ENCODE measurements at regions not wholly inside any gene's neighbourhood (a gene's known extent, or its start where the extent isn't known, plus 50 kb on each side); places are given as distances from the start of the nearest gene placed in this dataset.

GRCh38 chr6:2534406-2535042 lies 216.2 kb downstream of the MYLK4 start:
- no peak for TF ChIP-seq EZH2phosphoT487 (IDR thresholded peaks at IDR 0.05; ENCODE audit: borderline replicate concordance)
- no peak for TF ChIP-seq CBX3 (IDR thresholded peaks at IDR 0.05; ENCODE audit: low read depth)
- TF ChIP-seq FOSL1 (IDR thresholded peaks at IDR 0.05; ENCODE audit: low read depth), result no peak
- TF ChIP-seq RAD21 (IDR thresholded peaks at IDR 0.05; ENCODE audit: low read depth), result no peak
- no peak for TF ChIP-seq CTCF (IDR thresholded peaks at IDR 0.05 in 2 of 3, conservative IDR thresholded peaks at IDR 0.05 in 1 of 3; ENCODE audit: borderline replicate concordance in 1 of 3, insufficient read depth in 1 of 3, low read depth in 2 of 3, low read length in 2 of 3)
- TF ChIP-seq YY1 (IDR thresholded peaks at IDR 0.05; ENCODE audit: extremely low read depth, insufficient replicate concordance, low read depth, low read length), result no peak
- no peak for TF ChIP-seq POLR2A (IDR thresholded peaks at IDR 0.05; ENCODE audit: borderline replicate concordance, extremely low read depth, insufficient read depth, insufficient read length)
- TF ChIP-seq, protein P1, sequence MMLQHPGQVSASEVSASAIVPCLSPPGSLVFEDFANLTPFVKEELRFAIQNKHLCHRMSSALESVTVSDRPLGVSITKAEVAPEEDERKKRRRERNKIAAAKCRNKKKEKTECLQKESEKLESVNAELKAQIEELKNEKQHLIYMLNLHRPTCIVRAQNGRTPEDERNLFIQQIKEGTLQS (IDR thresholded peaks at IDR 0.05), result no peak
- TF ChIP-seq SRF (IDR thresholded peaks at IDR 0.05; ENCODE audit: low read depth), result no peak
- TF ChIP-seq, protein P2, sequence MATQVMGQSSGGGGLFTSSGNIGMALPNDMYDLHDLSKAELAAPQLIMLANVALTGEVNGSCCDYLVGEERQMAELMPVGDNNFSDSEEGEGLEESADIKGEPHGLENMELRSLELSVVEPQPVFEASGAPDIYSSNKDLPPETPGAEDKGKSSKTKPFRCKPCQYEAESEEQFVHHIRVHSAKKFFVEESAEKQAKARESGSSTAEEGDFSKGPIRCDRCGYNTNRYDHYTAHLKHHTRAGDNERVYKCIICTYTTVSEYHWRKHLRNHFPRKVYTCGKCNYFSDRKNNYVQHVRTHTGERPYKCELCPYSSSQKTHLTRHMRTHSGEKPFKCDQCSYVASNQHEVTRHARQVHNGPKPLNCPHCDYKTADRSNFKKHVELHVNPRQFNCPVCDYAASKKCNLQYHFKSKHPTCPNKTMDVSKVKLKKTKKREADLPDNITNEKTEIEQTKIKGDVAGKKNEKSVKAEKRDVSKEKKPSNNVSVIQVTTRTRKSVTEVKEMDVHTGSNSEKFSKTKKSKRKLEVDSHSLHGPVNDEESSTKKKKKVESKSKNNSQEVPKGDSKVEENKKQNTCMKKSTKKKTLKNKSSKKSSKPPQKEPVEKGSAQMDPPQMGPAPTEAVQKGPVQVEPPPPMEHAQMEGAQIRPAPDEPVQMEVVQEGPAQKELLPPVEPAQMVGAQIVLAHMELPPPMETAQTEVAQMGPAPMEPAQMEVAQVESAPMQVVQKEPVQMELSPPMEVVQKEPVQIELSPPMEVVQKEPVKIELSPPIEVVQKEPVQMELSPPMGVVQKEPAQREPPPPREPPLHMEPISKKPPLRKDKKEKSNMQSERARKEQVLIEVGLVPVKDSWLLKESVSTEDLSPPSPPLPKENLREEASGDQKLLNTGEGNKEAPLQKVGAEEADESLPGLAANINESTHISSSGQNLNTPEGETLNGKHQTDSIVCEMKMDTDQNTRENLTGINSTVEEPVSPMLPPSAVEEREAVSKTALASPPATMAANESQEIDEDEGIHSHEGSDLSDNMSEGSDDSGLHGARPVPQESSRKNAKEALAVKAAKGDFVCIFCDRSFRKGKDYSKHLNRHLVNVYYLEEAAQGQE (IDR thresholded peaks at IDR 0.05; ENCODE audit: low read depth), result no peak
- TF ChIP-seq ELF1 (IDR thresholded peaks at IDR 0.05; ENCODE audit: borderline replicate concordance, low read depth), result no peak
- TF ChIP-seq ZNF274 (IDR thresholded peaks at IDR 0.05; ENCODE audit: low read depth, low read length), result no peak
- TF ChIP-seq EZH2 (IDR thresholded peaks at IDR 0.05), result no peak
- no peak for TF ChIP-seq SIN3A (IDR thresholded peaks at IDR 0.05; ENCODE audit: low read depth)
- TF ChIP-seq ZFX (IDR thresholded peaks at IDR 0.05), result no peak
- Histone ChIP-seq H3K4me2 (ENCODE audit: low read length) (no peak overlapping the region), H4K20me1 (ENCODE audit: insufficient read depth) (no peaks in the 10 kb centered on the region), H3K9ac (ENCODE audit: low read length) (no peak overlapping the region), H3K36me3 (ENCODE audit: control insufficient read depth in 1 of 2, insufficient read depth in 2 of 2, low read length in 2 of 2) (no peaks in the 10 kb centered on the region), H3K4me3 (replicated peaks in 1 of 2; ENCODE audit: low read depth in 1 of 2, low read length in 2 of 2) (no peak overlapping the region), H3K27ac (ENCODE audit: low read depth, low read length) (no peak overlapping the region), H3K4me1 (ENCODE audit: control insufficient read depth in 1 of 2, insufficient read depth in 2 of 2, low read length in 2 of 2) (no peaks in the 10 kb centered on the region), H3K27me3 (ENCODE audit: insufficient read depth, low read length) (no peaks in the 10 kb centered on the region), H3K9me2 (ENCODE audit: insufficient read depth) (no peaks in the 10 kb centered on the region), H2AFZ (ENCODE audit: low read depth, low read length, poor library complexity, severe bottlenecking) (no peak overlapping the region), H3K79me2 (ENCODE audit: insufficient read depth, low read length) (no peaks in the 10 kb centered on the region), H3K9me3 (ENCODE audit: control insufficient read depth in 1 of 2, insufficient read depth in 1 of 2, low read depth in 1 of 2, low read length in 2 of 2) (no peaks in the 10 kb centered on the region)
- no TSS peak for BruUV-seq (replicated peaks)
- intact Hi-C loops (cut with micrococcal nuclease), result no loop called here
- ChIA-PET CTCF (no interaction called here), POLR2A (no interaction called here), RAD21 (ENCODE audit: low non-redundant PET in 1 of 2, low total read pairs in 2 of 2, uncharacterized antibody in 2 of 2, unreplicated experiment in 2 of 2) (no interaction called here)
- DNase-seq (ENCODE audit: low read depth, low spot score) (no peak), ATAC-seq (no peak)

Data from HCT116 (cell line).